ENCODE measurements at regions not wholly inside any gene's neighbourhood (a gene's known extent, or its start where the extent isn't known, plus 50 kb on each side); places are given as distances from the start of the nearest gene placed in this dataset.

DNA sequence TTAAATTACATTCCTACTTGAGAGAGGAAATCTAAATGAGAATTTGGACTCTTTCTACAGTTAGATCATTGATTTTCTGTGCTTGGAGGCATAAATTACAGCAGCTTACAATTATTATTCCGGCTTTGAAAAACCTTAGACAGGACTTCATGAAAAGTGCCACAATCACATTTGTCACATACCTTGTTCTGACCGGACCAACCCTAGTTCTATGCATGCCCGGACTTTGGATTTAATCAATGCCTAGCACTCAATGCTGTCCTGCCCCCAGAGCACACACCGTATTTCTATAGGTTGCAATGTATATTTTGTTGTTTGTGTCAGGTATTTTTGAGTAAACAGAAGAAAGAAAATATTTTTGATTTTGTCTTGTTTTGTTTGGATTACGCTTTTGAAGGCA is 424.7 kb upstream of the PDZRN3 start:
- DNase-seq (ENCODE audit: extremely low read depth, low read depth), result no peak
- TF ChIP-seq, protein P1, sequence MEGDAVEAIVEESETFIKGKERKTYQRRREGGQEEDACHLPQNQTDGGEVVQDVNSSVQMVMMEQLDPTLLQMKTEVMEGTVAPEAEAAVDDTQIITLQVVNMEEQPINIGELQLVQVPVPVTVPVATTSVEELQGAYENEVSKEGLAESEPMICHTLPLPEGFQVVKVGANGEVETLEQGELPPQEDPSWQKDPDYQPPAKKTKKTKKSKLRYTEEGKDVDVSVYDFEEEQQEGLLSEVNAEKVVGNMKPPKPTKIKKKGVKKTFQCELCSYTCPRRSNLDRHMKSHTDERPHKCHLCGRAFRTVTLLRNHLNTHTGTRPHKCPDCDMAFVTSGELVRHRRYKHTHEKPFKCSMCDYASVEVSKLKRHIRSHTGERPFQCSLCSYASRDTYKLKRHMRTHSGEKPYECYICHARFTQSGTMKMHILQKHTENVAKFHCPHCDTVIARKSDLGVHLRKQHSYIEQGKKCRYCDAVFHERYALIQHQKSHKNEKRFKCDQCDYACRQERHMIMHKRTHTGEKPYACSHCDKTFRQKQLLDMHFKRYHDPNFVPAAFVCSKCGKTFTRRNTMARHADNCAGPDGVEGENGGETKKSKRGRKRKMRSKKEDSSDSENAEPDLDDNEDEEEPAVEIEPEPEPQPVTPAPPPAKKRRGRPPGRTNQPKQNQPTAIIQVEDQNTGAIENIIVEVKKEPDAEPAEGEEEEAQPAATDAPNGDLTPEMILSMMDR (IDR thresholded peaks at IDR 0.05; ENCODE audit: low read depth, low read length), result no peak

DNA sequence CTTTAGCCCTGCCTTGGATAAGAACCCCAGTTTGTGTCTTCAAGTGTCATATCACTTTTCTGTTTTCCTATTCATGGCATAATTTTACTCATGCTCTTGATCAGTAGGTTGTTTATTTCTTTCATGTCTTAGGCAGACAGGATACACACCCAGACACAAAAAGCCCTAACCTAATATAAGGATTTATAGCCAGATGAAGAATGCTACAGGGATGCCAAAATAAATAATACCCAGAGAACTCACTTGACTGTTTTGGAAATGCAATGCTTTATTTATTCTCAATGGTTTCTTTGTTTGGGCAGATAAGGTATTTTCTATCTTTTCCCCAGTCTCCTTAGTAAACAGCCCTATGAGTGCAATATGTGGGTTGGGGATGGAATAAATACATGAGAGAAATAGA is 424.0 kb upstream of the PDZRN3 start:
- TF ChIP-seq, protein P1 (IDR thresholded peaks at IDR 0.05; ENCODE audit: low read depth, low read length), result no peak
- no peak for DNase-seq (ENCODE audit: extremely low read depth, low read depth)

DNA sequence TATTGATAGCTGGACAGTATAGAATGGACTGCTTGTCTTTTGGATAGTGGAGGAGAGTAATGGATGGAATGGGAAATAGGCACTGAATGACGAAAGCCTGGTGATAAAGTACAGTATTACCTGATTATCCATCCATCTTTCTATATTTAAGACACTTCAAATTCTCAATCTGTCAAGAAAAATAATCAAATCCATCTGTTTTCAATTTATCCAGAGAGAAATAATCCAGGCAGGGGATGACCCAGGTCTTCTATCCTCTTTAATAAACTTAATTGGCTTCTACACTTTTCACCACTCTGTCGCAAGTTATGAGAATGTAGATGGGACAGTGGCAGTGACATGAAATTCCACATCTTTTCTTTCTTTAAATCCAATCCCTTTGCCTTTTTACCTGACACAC is 420.3 kb upstream of the PDZRN3 start:
- no peak for DNase-seq (ENCODE audit: extremely low read depth, low read depth)
- TF ChIP-seq, protein P1 (IDR thresholded peaks at IDR 0.05; ENCODE audit: low read depth, low read length), result no peak

DNA sequence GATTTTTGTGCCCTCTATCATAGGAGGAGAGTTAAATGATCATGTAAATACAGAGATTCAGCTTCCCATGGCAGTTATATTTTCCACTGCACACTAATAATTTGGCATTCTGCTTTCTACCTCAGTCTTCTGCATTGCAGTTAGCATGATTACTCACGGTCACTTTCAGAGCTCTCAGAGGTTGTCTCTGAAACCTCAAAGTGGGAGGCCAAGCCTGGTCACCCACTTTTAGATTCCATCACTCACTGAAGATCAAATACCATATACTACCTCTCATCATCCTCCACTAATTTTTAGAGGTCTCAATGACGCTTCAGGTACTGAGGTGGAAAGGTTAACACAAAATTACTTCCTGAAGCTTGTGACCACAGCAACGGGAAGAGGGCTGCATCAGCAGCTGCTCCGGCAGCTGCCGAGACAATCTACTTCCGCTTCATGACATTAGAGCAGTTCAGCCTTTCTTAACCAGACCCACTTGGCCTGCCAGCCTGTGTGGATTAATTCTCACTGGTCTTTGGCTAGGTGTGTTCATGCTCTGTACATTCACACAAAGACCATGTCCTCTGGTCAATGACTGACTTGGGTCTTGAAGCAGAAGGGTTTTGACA is 416.4 kb upstream of the PDZRN3 start:
- DNase-seq (ENCODE audit: extremely low read depth, low read depth), result no peak
- TF ChIP-seq, protein P1 (IDR thresholded peaks at IDR 0.05; ENCODE audit: low read depth, low read length), result no peak

DNA sequence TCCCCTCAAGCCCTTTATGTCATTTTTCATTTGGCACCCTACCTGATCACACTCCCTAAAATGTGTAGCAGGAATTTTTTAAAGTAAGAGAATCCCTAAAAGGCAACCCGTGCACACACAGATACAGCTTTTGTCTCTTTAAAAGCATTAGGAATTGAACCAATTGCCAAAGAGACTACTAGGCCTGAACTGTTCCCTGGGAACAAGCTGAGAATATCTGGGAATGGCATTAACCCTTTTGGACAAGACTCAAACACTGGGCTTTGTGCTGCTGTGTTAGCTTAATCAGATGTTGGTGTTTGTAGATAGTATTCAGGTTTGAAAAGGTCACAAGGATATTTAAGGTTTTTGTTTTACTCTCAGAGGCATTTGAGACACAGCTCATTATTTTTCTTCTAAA is 414.4 kb upstream of the PDZRN3 start:
- TF ChIP-seq, protein P1 (IDR thresholded peaks at IDR 0.05; ENCODE audit: low read depth, low read length), result no peak
- DNase-seq (ENCODE audit: extremely low read depth, low read depth), result no peak

DNA sequence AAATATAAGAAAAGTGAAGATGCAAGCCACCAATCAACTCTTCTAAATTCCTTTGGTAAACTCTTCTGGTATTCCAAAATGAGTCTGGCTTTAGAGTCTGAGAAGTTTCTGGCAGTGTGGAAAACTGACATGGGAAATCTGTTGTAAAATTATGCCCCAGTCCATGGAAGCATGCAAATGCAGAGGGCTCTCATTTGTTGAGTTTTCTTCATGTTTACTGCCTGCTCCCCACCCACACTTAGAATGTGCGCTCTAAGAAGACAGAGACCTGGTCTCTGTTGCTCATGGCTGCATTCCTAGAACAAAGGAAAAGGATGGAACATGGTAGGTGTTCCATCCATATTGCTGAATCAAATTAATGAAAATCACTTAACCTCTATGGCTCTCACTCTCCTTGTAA is 411.8 kb upstream of the PDZRN3 start:
- TF ChIP-seq, protein P1 (IDR thresholded peaks at IDR 0.05; ENCODE audit: low read depth, low read length), result no peak
- no peak for DNase-seq (ENCODE audit: extremely low read depth, low read depth)

DNA sequence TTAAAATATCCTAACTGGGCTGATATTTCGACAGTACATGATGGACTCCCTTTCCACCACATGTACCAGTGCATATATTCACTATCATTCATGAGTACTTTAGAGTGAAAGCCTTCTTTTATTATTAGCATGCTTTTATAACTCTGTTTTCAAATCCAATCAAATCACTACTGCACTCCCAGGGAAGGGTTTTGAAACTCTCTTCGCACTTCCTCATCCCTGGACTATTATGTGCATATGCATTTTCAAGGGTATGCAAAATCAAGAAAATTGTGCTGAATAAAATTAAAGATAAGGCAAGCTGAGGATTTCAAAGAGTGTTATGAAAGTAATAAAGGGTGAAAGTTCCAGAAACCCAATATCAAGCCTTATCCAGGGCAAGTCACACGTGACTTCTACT is 411.4 kb upstream of the PDZRN3 start:
- TF ChIP-seq, protein P1 (IDR thresholded peaks at IDR 0.05; ENCODE audit: low read depth, low read length), result no peak

More for the DNA sequence above, 411.4 kb upstream of the PDZRN3 start:
- DNase-seq (ENCODE audit: extremely low read depth, low read depth), result no peak
